Lung (tissue), 11 donors: ENCODE measurements at regions not wholly inside any gene's neighbourhood (a gene's known extent, or its start where the extent isn't known, plus 50 kb on each side); places are given as distances from the start of the nearest gene placed in this dataset.

Source experiments
- ATAC-seq: fragments of 200-7000 bp; cut with Tn5 transposase; one replicate; pipeline ENCODE4 v1.9.1; 2020; ENCODE audit warnings: moderate number of reproducible peaks; ENCODE audit not compliant: insufficient read depth, low FRiP score
- DNase-seq, 3 donors: peaks; one replicate each; pipeline ENCODE4 v3.0.0-alpha.2; 2013 to 2017
- H3K27ac ChIP-seq, 2 donors: one replicate each; pipeline ENCODE4 v1.5.1; 2013; ENCODE audit warnings: mild to moderate bottlenecking in 2 of 2, moderate library complexity in 2 of 2, control low read depth in 1 of 2, inconsistent platforms in 1 of 2, low read depth in 1 of 2, low read length in 1 of 2
- H3K27me3 ChIP-seq, 3 donors: one replicate each; pipeline ENCODE4 v1.5.1; 2013; ENCODE audit warnings: low read length in 2 of 3; ENCODE audit not compliant: control insufficient read depth in 3 of 3, insufficient read depth in 3 of 3
- H3K36me3 ChIP-seq, 4 donors: one replicate each; pipeline ENCODE4 v1.5.1; 2013; ENCODE audit warnings: low read length in 4 of 4, mild to moderate bottlenecking in 1 of 4, moderate library complexity in 1 of 4; ENCODE audit not compliant: control insufficient read depth in 4 of 4, insufficient read depth in 4 of 4
- H3K4me1 ChIP-seq, 5 donors: one replicate each; pipeline ENCODE4 v1.5.1; 2013; ENCODE audit warnings: low read length in 5 of 5, mild to moderate bottlenecking in 2 of 5, moderate library complexity in 1 of 5; ENCODE audit not compliant: control insufficient read depth in 5 of 5, insufficient read depth in 5 of 5
- H3K4me3 ChIP-seq: one replicate; pipeline ENCODE4 v1.5.1; 2013; ENCODE audit warnings: mild to moderate bottlenecking, control low read depth, moderate library complexity
- H3K9ac ChIP-seq, 2 donors: one replicate each; pipeline ENCODE4 v1.5.1; 2013; ENCODE audit warnings: low read length in 2 of 2, control low read depth in 1 of 2; ENCODE audit not compliant: insufficient read depth in 1 of 2
- H3K9me3 ChIP-seq, 4 donors: one replicate each; pipeline ENCODE4 v1.5.1; 2013; ENCODE audit warnings: low read length in 3 of 4, mild to moderate bottlenecking in 1 of 4, moderate library complexity in 1 of 4; ENCODE audit not compliant: control insufficient read depth in 4 of 4, insufficient read depth in 3 of 4
- CTCF ChIP-seq: IDR thresholded peaks from 2 replicates; pipeline ENCODE4 v1.5.1; 2012; ENCODE audit warnings: mild to moderate bottlenecking; ENCODE audit errors: control extremely low read depth, extremely low read depth
- WGBS, 2 donors: extraction: QIAGEN DNeasy Blood & Tissue Kit; methylation state at CpG; one replicate each; pipeline ENCODE4 v1.1.7; 2013; 5-methylcytosine and 5-hydroxymethylcytosine counted together
- donor health status: control.
- donor health status: control.
- donor health status: Bipolar disorder and iron deficiency.
- donor health status: healthy.
- donor health status: DM: yes; HTN: yes; CAD: no.

GRCh38 chr14:22230517-22230916 lies 358.5 kb downstream of the DAD1 start:
- no peaks in the 10 kb centered on the region for H3K9me3 ChIP-seq
- H3K36me3 ChIP-seq: no peaks in the 10 kb centered on the region
- DNase-seq: no peak
- no peak for ATAC-seq
- H3K9ac ChIP-seq: no peak overlapping the region
- no peak overlapping the region for H3K27ac ChIP-seq
- H3K4me3 ChIP-seq: no peak overlapping the region
- WGBS, 2 donors: 85% methylated on average over 2 of the region's 2 CpGs
- no peaks in the 10 kb centered on the region for H3K27me3 ChIP-seq
- TF ChIP-seq CTCF: no peak
- no peaks in the 10 kb centered on the region for H3K4me1 ChIP-seq

- Histone ChIP-seq H3K4me3 (no peak overlapping the region), H3K27me3 (no peaks in the 10 kb centered on the region), H3K9ac (no peak overlapping the region), H3K27ac (no peak overlapping the region), H3K4me1 (no peaks in the 10 kb centered on the region), H3K9me3 (no peaks in the 10 kb centered on the region), H3K36me3 (no peaks in the 10 kb centered on the region)
- DNase-seq (no peak), ATAC-seq (no peak)
- no peak for TF ChIP-seq CTCF
- WGBS, 2 donors: 52 to 82% methylated on average over 4 of the region's 4 CpGs
Measured at GRCh38 chr14:22227084-22227483, 361.9 kb downstream of the DAD1 start.

GRCh38 chr14:22226381-22226780 lies 362.6 kb downstream of the DAD1 start:
- ATAC-seq (no peak), DNase-seq (peak in 1 of 3 donors; percentile 39)
- Histone ChIP-seq H3K9ac (no peak overlapping the region), H3K9me3 (no peaks in the 10 kb centered on the region), H3K4me1 (no peaks in the 10 kb centered on the region), H3K27me3 (no peaks in the 10 kb centered on the region), H3K27ac (no peak overlapping the region), H3K36me3 (no peaks in the 10 kb centered on the region), H3K4me3 (no peak overlapping the region)
- WGBS, 2 donors: 27 to 50% methylated on average over 8 of the region's 8 CpGs
- TF ChIP-seq CTCF: no peak

- ATAC-seq (no peak), DNase-seq (peak in 1 of 3 donors; percentile 19)
- WGBS, 2 donors: 48 to 73% methylated on average over 4 of the region's 4 CpGs
- Histone ChIP-seq H3K4me1 (no peaks in the 10 kb centered on the region), H3K9me3 (no peaks in the 10 kb centered on the region), H3K36me3 (no peaks in the 10 kb centered on the region), H3K4me3 (no peak overlapping the region), H3K9ac (no peak overlapping the region), H3K27me3 (no peaks in the 10 kb centered on the region), H3K27ac (no peak overlapping the region)
- TF ChIP-seq CTCF: no peak
Measured at GRCh38 chr14:22225516-22226140, 363.4 kb downstream of the DAD1 start.
